GM12878 (cell line): ENCODE measurements at regions not wholly inside any gene's neighbourhood (a gene's known extent, or its start where the extent isn't known, plus 50 kb on each side); places are given as distances from the start of the nearest gene placed in this dataset.

Experiments used
- POLR2A ChIP-seq: IDR thresholded peaks from 2 replicates; pipeline ENCODE4 v1.6.1; 2011; ENCODE audit warnings: low read depth, mild to moderate bottlenecking, low read length
- STAT1 ChIP-seq: fragments of 450-650 bp; conservative IDR thresholded peaks from 2 replicates; pipeline ENCODE4 v1.6.1; 2014; ENCODE audit warnings: antibody characterized with exemption, mild to moderate bottlenecking

DNA sequence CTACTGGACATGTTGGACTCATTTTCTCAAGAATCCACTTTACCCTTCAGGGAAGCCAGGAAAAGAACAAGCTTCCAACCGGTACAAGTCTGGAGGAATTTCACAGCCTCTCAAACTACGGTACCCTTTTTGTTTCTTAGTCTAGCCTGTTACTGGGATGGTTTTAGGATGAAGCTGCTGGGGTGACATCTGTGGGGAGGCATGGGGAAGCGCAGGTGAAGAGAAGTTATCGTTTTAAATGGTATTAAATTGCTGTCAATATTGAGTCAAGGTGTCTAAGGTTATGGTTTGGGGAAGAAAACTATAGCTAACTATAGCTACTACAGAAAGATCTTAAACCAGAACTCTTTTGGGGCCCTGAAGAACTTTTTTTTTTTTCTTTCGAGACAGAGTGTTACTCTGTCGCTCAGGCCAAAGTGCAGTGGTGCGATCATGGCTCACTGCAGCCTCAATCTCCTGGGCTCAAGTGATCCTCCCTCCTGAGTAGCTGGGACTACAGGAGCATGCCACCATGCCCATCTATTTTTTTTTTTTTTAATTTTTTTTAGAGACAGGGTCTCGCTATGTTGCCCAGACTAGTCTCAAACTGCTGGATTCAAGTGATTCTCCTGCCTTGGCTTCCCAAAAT lies 128.7 kb downstream of the RIN2 start:
- TF ChIP-seq POLR2A (no peak), STAT1 (no peak)
